ENCODE measurements at regions not wholly inside any gene's neighbourhood (a gene's known extent, or its start where the extent isn't known, plus 50 kb on each side); places are given as distances from the start of the nearest gene placed in this dataset.

DNA sequence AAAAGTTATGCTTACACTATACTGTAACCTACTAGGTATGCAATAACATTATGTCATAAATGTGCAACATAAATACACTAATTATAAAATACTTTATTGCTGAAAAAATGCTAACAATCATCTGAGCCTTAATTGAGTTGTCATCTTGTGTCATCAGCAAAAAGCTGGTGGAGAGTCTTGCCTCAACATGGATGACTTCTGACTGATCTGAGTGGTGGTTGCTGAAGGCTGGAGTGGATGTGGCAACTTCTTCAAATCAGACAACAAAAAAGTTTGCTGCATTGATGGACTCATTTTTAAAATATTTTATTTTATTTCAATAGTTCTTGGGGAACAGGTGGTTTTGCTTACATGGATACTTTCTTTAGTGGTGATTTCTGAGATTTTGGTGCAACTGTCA is 93.9 kb upstream of the AMN1 start:
- TF ChIP-seq CTCF (IDR thresholded peaks at IDR 0.05; ENCODE audit: insufficient read depth, low read length, poor library complexity, severe bottlenecking) = no peak
- no peaks in the 10 kb centered on the region for H3K27me3 ChIP-seq (replicated peaks; ENCODE audit: control insufficient read depth, insufficient read depth, low read length)
- no peaks in the 10 kb centered on the region for H3K36me3 ChIP-seq (ENCODE audit: control insufficient read depth, insufficient read depth, low read length)
- no peak for DNase-seq (ENCODE audit: extremely low read depth, insufficient read length)
- no peak overlapping the region for H3K4me3 ChIP-seq (replicated peaks; ENCODE audit: low read depth, low read length)

GRCh38 chr12:31821484-31821883 is 92.7 kb upstream of the AMN1 start:
- no peaks in the 10 kb centered on the region for H3K27me3 ChIP-seq (replicated peaks; ENCODE audit: control insufficient read depth, insufficient read depth, low read length)
- no peak for DNase-seq (ENCODE audit: extremely low read depth, insufficient read length)
- no peak overlapping the region for H3K4me3 ChIP-seq (replicated peaks; ENCODE audit: low read depth, low read length)
- no peaks in the 10 kb centered on the region for H3K36me3 ChIP-seq (ENCODE audit: control insufficient read depth, insufficient read depth, low read length)
- TF ChIP-seq CTCF (IDR thresholded peaks at IDR 0.05; ENCODE audit: insufficient read depth, low read length, poor library complexity, severe bottlenecking) = no peak

- DNase-seq (ENCODE audit: extremely low read depth, insufficient read length) = no peak
- TF ChIP-seq CTCF (IDR thresholded peaks at IDR 0.05; ENCODE audit: insufficient read depth, low read length, poor library complexity, severe bottlenecking) = no peak
- Histone ChIP-seq H3K27me3 (replicated peaks; ENCODE audit: control insufficient read depth, insufficient read depth, low read length) (no peaks in the 10 kb centered on the region), H3K36me3 (ENCODE audit: control insufficient read depth, insufficient read depth, low read length) (no peaks in the 10 kb centered on the region), H3K4me3 (replicated peaks; ENCODE audit: low read depth, low read length) (no peak overlapping the region)
Measured at GRCh38 chr12:31820832-31821231, 92.0 kb upstream of the AMN1 start.

DNA sequence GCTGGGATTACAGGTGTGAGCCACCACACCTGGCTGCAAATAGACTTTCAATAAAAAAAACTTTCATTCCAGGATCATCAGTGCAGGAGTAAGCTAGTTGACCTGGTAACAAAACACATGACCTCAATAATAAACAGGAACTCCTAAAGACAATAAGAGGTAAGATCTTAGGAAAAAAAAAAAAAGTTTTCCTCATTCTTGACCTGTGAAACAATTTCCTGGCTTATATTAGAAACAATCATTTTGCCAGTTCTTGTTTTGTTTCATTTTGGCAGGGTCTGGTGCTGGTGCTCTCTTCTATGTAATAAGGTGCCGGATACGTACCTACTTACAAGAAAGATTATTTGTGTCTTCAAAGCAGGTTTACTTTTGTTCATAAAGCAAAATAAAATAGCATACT is 90.6 kb upstream of the AMN1 start:
- Histone ChIP-seq H3K36me3 (ENCODE audit: control insufficient read depth, insufficient read depth, low read length) (no peaks in the 10 kb centered on the region), H3K4me3 (replicated peaks; ENCODE audit: low read depth, low read length) (no peak overlapping the region), H3K27me3 (replicated peaks; ENCODE audit: control insufficient read depth, insufficient read depth, low read length) (no peaks in the 10 kb centered on the region)
- no peak for DNase-seq (ENCODE audit: extremely low read depth, insufficient read length)
- TF ChIP-seq CTCF (IDR thresholded peaks at IDR 0.05; ENCODE audit: insufficient read depth, low read length, poor library complexity, severe bottlenecking) = no peak

DNA sequence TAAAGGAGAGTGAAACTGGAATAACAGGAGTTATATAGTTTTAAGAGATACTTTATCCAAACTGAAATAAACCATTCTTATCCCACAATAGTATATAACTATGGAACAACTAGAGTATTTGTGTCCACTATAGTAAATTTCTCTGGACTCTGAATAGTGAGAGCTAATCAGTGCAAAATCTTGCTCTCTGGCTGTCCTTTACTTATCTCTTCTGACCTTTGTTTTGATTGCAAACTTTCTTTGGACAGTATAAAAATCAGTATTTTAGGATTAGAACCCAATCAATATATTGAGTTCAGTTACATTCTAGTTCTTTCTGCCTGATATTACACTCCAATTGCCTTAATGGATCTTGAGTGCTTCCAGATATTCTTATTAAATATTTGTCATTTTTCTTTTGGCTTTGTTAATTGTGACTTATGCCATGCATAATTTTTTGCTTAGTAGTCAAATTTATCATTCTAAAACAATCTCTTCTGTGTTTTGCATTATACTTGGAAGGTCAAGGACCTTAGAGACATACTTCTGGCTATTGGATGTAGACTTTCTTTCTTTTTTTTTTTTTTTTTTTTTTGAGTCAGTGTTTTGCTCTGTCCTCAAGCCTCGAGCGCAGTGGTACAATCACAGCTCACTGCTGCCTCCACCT is 89.9 kb upstream of the AMN1 start:
- no peak for TF ChIP-seq CTCF (IDR thresholded peaks at IDR 0.05; ENCODE audit: insufficient read depth, low read length, poor library complexity, severe bottlenecking)
- DNase-seq (ENCODE audit: extremely low read depth, insufficient read length) = no peak

DNA sequence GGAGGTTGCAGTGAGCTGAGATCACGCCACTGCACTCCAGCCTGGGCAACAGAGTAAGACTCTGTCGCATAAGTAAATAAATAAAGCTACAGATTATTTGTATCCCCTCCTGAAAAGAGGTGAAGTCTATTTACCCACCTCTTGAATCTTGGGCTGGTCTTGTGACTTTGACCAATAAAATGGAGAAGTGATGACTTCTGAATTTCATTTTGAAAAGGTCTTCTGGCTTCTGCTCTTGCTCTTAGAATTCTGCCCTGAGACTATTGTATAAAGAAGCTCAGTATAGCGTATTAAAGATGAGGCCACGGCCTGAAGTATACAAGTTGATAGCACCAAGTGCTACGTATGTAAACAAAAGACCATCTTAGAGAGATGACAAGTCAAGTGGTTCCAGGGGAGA is 88.3 kb upstream of the AMN1 start:
- no peak for DNase-seq (ENCODE audit: extremely low read depth, insufficient read length)
- no peak for TF ChIP-seq CTCF (IDR thresholded peaks at IDR 0.05; ENCODE audit: insufficient read depth, low read length, poor library complexity, severe bottlenecking)
- Histone ChIP-seq H3K27me3 (replicated peaks; ENCODE audit: control insufficient read depth, insufficient read depth, low read length) (no peaks in the 10 kb centered on the region), H3K4me3 (replicated peaks; ENCODE audit: low read depth, low read length) (no peak overlapping the region), H3K36me3 (ENCODE audit: control insufficient read depth, insufficient read depth, low read length) (no peaks in the 10 kb centered on the region)

More for the DNA sequence above, 89.9 kb upstream of the AMN1 start:
- Histone ChIP-seq H3K27me3 (replicated peaks; ENCODE audit: control insufficient read depth, insufficient read depth, low read length) (no peaks in the 10 kb centered on the region), H3K36me3 (ENCODE audit: control insufficient read depth, insufficient read depth, low read length) (no peaks in the 10 kb centered on the region), H3K4me3 (replicated peaks; ENCODE audit: low read depth, low read length) (no peak overlapping the region)

Data from GM06990 (cell line).